NCI-H2171 (cell line): ENCODE measurements at regions not wholly inside any gene's neighbourhood (a gene's known extent, or its start where the extent isn't known, plus 50 kb on each side); places are given as distances from the start of the nearest gene placed in this dataset.
A peak's percentile ranks its signal among the peaks of the same experiment; 100 is the strongest.

Experiments
- DNase-seq: peaks from one replicate; lab custom pipeline; 2025; lab: John Stamatoyannopoulos, UW

DNA sequence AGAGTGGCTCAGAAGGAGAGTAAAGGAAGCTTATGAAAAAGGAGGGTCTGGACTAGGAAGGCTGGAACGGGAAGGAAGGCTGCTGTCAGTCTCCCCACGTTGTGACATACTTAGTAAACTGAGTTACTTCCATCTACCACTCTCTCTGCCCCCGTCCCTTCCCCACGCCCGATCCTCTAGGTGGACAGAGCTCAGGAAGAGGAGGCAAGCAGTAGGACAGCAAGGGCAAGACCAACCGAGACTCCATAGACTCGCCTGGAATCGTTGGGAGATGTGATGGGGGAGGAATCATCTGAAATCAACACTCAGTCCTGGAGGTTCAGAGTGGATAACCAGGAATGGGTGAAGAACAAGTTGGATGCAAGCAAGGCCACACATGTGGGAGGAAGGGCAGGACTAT, 240.7 kb downstream of the BUD13 start:
- DNase-seq: no peak

DNA sequence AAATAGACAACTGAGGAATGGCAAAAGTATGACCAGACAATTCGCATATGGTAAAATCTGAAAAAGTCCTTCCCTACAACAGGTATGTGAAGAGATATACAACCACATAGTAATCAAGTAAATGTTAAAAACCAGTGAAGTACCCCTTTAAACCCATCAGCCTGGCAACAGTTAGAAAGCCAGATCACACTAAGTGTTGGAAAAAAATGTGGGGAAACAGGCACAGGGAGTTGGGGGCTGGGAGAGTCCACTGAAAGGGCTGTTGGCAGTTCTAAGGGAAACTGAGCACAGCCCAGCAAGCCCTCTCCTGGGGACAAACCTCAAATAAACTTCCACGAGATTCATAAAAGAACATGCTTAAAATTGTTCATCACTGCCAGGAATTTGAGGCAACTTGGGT, 242.1 kb downstream of the BUD13 start:
- DNase-seq: no peak

DNA sequence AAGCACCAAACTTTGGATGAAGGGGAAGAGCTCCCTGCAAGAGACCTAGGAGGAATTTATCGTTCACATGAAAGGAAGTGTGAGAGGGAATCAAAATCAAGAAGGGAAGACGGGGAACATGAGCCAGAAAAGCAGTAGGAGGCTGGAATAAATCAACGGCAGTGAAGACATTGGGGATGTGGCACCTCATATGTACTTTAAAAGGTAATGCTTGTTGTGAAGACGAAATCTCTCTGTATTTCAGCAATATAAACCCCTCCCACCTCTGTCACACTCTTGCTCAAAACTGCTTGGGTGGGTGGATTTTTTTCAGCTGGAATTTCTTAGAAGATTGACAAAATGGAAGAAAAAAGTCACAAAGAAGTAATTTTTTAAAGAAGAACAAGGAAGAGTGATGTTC, 243.5 kb downstream of the BUD13 start:
- DNase-seq: no peak

DNA sequence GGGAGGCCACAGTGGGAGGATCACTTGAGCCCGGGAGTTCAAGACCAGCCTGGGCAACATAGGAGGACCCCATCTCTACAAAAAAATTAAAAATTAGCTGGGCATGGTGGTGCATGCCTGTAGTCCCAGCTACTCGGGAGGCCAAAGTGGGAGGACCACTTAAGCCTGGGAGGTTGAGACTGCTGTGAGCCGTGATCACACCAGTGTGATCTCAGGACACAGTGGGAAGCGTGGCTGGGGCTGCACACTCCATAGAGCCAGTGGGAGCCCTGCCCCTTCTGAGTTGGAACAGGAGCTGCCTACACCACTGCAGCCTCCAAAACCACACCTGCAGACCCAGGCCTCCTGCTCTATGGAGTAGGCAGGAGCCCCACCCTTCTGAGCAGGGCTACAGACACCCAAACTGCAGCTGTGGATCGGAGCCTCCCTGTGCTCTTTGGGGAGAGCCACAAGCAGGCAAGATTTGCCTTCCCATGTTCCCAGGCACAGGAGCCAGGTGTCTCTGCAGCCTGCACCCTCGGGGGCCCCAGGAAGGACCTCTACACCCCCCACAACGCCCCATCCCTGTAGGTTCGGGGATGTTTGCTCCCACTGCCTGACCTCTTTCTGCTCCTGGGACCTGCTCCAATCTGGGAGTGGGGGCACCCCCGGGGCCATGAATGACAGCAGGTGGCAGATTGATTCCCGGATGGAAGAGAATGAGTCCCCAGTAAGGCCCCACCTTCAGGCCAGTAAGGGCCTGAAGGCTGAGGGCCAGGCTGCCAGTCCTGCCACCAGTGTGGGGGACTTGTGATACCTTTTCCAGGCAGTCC, 245.4 kb downstream of the BUD13 start:
- no peak for DNase-seq

DNA sequence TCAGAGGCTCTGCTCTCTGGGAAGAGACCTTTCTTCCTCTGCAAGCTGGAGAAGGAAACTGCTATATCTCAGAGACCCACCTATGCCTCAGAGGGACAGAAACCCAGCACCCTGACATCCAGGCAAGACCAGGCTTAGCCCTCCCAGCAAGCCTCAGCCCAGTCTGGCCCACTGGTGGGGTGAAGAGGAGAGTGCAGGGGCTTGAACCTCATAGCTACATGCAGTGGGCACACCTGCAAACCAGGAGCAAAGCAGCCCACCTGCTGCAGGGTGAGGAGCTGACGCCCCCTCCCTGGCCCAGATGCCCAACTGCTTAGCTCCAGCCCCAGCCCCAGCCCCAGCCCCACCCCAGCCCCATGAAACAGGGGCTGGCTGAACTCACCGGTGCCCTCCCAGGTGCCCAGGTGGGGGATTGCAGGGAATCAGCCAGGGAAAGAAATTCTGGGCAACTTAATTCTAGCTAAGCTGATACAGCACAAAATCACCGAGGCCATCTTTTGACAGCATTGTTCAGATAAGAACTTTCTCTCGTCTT, 246.8 kb downstream of the BUD13 start:
- DNase-seq: no peak

DNA sequence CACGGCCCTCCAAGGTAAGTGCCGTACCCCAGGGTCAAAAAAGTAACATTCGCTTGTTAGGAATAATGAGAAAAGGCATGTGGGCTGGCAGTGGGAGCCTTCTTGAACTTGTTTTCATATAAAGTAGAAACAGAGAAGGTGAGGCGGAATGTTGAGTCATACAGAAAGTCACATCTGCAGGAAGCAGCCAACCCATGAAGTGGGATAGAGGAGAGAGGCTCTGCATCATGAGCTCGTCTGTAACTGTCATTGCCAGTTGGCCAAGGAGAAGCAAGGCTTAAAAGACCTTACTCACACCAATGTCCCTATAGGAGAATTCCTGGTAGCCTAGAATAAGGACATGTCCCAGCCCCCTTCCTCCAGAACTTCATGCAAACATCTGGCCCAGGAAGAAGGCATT, 253.3 kb downstream of the BUD13 start:
- no peak for DNase-seq

- DNase-seq: no peak
Measured at GRCh38 chr11:116518141-116518540, 254.6 kb downstream of the BUD13 start.

DNA sequence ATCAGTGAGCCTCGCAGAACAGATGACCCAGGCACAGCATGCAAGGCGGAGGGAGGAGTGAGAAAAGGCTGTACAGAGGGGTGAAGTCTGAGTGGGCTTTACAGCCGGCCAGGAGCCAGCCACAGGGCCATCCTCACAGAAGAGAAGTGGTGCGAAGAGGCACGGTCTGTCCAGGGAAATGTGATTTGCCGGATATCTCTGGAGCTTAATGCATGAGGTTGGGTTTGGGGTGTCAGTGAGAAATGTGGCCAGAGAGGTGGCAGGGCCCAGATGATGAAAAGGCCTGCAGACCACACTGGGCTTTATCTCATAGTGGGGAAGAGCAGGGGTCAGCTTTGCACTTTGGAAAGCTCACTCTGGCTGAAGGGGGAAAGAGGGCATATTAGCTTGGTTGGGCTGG, 255.2 kb downstream of the BUD13 start:
- DNase-seq: no peak

DNA sequence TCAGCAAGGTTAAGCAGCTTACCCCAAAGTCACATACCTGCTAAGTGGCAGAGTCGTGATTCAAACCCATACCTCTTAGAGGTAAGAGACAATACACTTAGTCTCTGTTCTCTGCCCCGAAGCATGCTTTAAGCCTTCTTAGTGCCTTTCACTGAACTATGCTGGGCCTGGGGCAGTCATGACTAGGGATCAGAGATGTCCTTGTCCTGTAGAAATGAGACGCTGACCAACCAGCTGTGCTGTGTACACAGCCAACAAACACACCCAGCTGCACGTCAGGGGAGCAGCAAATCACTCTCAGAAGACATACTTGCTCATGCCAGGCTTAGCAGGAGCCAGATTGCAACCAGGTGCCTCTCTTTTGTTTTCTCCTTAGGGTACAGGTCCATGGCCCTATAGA, 255.7 kb downstream of the BUD13 start:
- DNase-seq: no peak

- peak; percentile 73 for DNase-seq
Measured at GRCh38 chr11:116515664-116516184, 257.1 kb downstream of the BUD13 start.

GRCh38 chr11:116513894-116514293, 258.9 kb downstream of the BUD13 start:
- no peak for DNase-seq

- DNase-seq: peak; percentile 38
Measured at GRCh38 chr11:116513278-116513823, 259.4 kb downstream of the BUD13 start.

DNA sequence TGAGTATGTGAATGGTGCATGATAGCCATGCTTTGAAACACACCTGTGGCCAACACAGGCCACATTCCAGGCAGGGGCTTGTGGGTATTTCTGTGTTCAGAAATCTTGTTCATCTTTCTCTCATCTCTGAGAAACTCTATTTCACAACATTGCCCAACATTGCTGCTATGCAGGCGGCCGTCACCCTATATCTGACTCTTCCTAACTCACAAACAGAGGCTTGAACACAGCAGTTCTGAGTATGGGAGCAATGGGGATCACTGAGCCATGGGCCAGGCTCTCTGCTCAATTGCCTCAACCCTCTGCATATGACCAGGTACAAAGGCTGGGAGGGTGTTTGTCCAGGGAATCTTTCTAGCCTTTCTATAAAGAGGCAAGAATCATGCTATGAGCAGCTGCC, 259.9 kb downstream of the BUD13 start:
- DNase-seq: no peak

GRCh38 chr11:116511684-116512083, 261.1 kb downstream of the BUD13 start:
- DNase-seq: no peak

- DNase-seq: peak; percentile 50
Measured at GRCh38 chr11:116510886-116511650, 261.7 kb downstream of the BUD13 start.

- no peak for DNase-seq
Measured at GRCh38 chr11:116510166-116510565, 262.6 kb downstream of the BUD13 start.

GRCh38 chr11:116509551-116509950, 263.2 kb downstream of the BUD13 start:
- no peak for DNase-seq

GRCh38 chr11:116507849-116508695, 264.7 kb downstream of the BUD13 start:
- DNase-seq: no peak

DNA sequence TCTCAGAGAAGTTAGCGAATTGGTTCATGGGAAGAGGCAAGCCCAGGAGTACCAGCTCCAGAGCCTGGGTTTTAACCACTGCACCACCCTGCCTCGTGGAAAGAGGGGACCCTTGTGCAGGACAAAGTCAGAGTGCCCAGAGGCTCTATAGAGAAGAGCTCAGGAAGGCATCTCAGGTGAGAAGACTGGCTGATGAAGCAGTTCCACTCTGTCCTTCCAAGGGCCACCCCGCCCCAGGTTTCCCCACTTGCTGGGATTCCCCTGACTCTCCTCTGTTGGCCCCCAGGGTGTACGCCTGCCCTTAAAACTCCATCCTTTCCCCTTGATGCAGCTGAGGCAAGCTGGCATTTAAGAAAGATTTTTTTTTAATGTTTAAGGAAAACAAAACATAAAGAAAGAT, 265.8 kb downstream of the BUD13 start:
- DNase-seq: no peak

DNA sequence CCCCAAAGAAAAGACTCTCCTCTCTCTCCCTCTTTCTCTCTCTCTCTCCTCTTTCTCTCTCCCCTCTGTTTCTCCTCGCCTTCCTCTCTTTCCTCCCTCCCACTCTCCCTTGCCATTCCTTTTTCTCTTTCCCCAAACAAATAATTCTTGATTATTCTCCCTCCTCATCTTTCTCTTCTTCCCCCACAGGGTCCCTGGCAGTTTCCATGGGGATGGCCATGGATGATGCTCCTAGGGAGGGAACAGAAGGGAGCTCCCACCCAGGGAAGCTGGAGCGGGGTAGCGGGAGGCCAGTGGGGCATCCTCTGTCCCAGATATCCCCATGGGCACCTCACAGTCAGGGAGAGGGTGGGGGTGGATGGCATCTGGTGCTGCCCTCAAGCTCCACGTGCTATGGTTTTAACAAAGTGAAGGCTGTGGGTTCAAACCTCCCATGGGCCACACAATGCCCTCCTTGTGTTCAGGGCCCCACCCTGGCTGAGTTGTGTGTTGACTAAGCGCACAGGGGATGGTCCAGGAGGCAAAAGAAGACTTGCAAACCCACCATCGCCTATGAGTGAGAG, 266.4 kb downstream of the BUD13 start:
- DNase-seq: peak; percentile 31
